Tibial nerve (tissue), 4 donors: ENCODE measurements at regions not wholly inside any gene's neighbourhood (a gene's known extent, or its start where the extent isn't known, plus 50 kb on each side); places are given as distances from the start of the nearest gene placed in this dataset.

Experiments
- CTCF ChIP-seq, 5 experiments: fragments of 200-600 bp in 3 of 5; fragments of 450-650 bp in 2 of 5; sonication (generic) in 3 of 5; IDR thresholded peaks; one replicate each; pipeline ENCODE4 v1.5.1; 2016 to 2019; ENCODE audit warnings: antibody characterized with exemption in 5 of 5, mild to moderate bottlenecking in 3 of 5, moderate library complexity in 2 of 5
- EP300 ChIP-seq, 2 donors: sonication (generic); formaldehyde crosslinking; IDR thresholded peaks; one replicate each; pipeline ENCODE4 v1.6.1; 2017; ENCODE audit warnings: antibody characterized with exemption in 2 of 2, mild to moderate bottlenecking in 1 of 2
- POLR2A ChIP-seq, 2 donors: fragments of 450-650 bp; IDR thresholded peaks; one replicate each; pipeline ENCODE4 v1.6.1; 2017; ENCODE audit warnings: antibody characterized with exemption in 2 of 2, mild to moderate bottlenecking in 2 of 2, moderate library complexity in 2 of 2

- TF ChIP-seq EP300 (IDR thresholded peaks at IDR 0.05), result no peak
- no peak for TF ChIP-seq CTCF (IDR thresholded peaks at IDR 0.05)
- no peak for TF ChIP-seq POLR2A (IDR thresholded peaks at IDR 0.05)
Measured at GRCh38 chr14:34023824-34024767, 73.2 kb upstream of the EGLN3 start.
